BLaER1 treated with 17β-estradiol and CSF1 and Interleukin-3, amounts not matched to agents 10 nM and 100 nM (cell line): ENCODE measurements at regions not wholly inside any gene's neighbourhood (a gene's known extent, or its start where the extent isn't known, plus 50 kb on each side); places are given as distances from the start of the nearest gene placed in this dataset.
"Not testable (repeated sequence)": the region's sequence is repeated elsewhere in the genome, so short reads cannot be mapped to it uniquely, and the experiment has no call there.

ENCODE experiments used
- H3K27ac ChIP-seq, 11 experiments: shearing (Covaris generic); formaldehyde crosslinking; 2 replicates each; pipeline ENCODE4 v1.8.1; 2022
- H3K27me3 ChIP-seq, 11 experiments: shearing (Covaris generic); formaldehyde crosslinking; 2 replicates each; pipeline ENCODE4 v1.8.1; 2022
- H3K36me3 ChIP-seq, 11 experiments: shearing (Covaris generic); formaldehyde crosslinking; 2 replicates each; pipeline ENCODE4 v1.8.1; 2022
- H3K4me1 ChIP-seq, 10 experiments: shearing (Covaris generic); formaldehyde crosslinking; 2 replicates each; pipeline ENCODE4 v1.8.1; 2022
- H3K4me2 ChIP-seq, 11 experiments: shearing (Covaris generic); formaldehyde crosslinking; 2 replicates each; pipeline ENCODE4 v1.8.1; 2022
- H3K4me3 ChIP-seq, 10 experiments: shearing (Covaris generic); formaldehyde crosslinking; 2 replicates each; pipeline ENCODE4 v1.8.1; 2022
- H3K9ac ChIP-seq, 11 experiments: shearing (Covaris generic); formaldehyde crosslinking; 2 replicates each; pipeline ENCODE4 v1.8.1; 2022
- H3K9me3 ChIP-seq, 11 experiments: shearing (Covaris generic); formaldehyde crosslinking; replicated peaks in 1 of 11; 2 replicates each; pipeline ENCODE4 v1.8.1; 2022
- H4K20me1 ChIP-seq, 11 experiments: shearing (Covaris generic); formaldehyde crosslinking; 2 replicates each; pipeline ENCODE4 v1.8.1; 2022
- Cebpa-rat ChIP-seq, 11 experiments: shearing (Covaris generic); IDR thresholded peaks; 2 replicates each; pipeline ENCODE4 v1.8.1; 2022

DNA sequence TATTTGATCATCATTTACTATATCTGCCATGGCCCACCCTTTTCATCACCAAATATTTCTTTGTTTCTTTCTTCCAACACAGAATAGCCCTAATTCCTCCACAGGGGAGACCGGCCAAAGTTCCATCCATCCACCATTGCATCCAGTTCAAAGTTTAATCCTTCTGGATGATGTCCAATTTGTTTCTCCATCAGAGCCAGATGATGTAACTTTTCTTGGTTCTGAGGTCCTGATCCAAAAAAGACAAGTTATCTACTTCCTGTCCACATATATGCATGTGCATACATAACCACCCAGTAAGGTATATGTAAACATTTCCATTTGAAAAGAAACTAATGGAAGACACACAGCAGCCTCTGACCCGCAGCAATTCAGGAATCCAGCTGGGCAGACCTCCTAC lies 237.3 kb downstream of the SHOX2 start:
- no peaks in the 10 kb centered on the region for H4K20me1 ChIP-seq
- H3K36me3 ChIP-seq, result no peaks in the 10 kb centered on the region
- peaks cover 0 to 26% (median 7%) of the 10 kb centered on the region in 10 experiments; a peak in 11 of 20 replicates for H3K4me1 ChIP-seq
- no peaks in the 10 kb centered on the region for H3K9me3 ChIP-seq
- no peak overlapping the region for H3K9ac ChIP-seq
- H3K27ac ChIP-seq, result no peak overlapping the region
- H3K27me3 ChIP-seq, result no peaks in the 10 kb centered on the region
- no peak overlapping the region for H3K4me2 ChIP-seq
- H3K4me3 ChIP-seq, result no peak overlapping the region
- no peak for TF ChIP-seq Cebpa-rat (IDR thresholded peaks at IDR 0.05)

DNA sequence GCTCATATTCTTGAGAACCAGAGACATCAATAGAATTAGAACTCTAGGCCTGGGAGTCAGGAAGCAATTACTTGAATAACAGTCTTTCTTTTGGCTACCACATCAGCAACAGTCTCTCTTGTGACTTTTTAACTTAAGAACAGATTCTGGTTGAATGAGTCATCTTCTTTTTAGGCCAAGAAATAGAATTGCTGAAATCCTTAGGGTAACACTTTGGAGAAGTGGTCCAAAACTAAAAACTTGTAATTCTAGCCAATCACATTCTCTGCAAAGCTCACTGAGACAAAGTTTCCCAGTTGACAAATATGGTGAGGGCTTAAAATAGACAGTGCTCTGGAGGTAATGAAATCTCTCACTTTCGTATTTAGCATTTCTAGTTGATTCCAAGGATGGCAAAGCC lies 238.0 kb downstream of the SHOX2 start:
- peaks cover 0 to 26% (median 7%) of the 10 kb centered on the region in 10 experiments; a peak in 11 of 20 replicates for H3K4me1 ChIP-seq
- peak overlapping the region in 1 of 11 experiments; percentile 41; a peak in 1 of 22 replicates for H3K4me2 ChIP-seq
- no peak for TF ChIP-seq Cebpa-rat (IDR thresholded peaks at IDR 0.05)
- H3K27me3 ChIP-seq, result no peaks in the 10 kb centered on the region
- H3K27ac ChIP-seq, result no peak overlapping the region
- H3K36me3 ChIP-seq, result no peaks in the 10 kb centered on the region
- no peak overlapping the region for H3K9ac ChIP-seq
- H3K4me3 ChIP-seq, result no peak overlapping the region
- H4K20me1 ChIP-seq, result no peaks in the 10 kb centered on the region
- H3K9me3 ChIP-seq, result no peaks in the 10 kb centered on the region

DNA sequence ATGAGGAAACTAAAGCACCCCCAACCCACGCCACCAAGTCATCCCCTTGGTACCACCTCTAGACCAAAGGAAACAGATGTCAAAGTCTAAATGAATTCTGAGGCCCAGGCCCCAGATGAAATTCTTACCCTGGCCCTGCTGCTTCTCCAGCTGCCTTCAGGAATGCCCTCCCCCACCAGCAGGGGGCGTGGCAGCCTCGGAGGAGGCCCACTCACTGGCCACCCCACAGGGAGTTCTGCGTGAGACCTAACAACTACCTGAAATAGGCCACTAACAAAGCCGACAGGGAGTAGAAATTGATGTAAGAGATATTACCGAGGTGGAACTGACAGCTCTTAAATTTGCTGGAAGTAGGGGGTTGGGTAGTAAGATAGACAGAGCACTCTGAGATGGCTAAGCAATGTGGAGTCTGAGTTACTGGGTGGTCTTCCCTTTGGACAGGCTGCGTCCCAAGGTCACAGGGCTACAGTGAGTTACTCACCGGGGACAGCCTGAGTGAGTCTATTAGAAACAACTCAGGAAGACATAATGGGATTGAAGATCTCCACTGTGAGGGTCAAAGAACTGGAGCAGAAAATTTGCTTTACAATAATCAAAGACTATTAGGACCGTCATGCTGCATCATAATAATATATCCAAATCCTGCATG lies 240.7 kb downstream of the SHOX2 start:
- H3K4me3 ChIP-seq, result no peak overlapping the region
- no peak for TF ChIP-seq Cebpa-rat (IDR thresholded peaks at IDR 0.05)
- H3K4me1 ChIP-seq, result peaks cover 0 to 16% (median 0%) of the 10 kb centered on the region in 10 experiments; a peak in 4 of 20 replicates
- no peak overlapping the region for H3K4me2 ChIP-seq
- no peaks in the 10 kb centered on the region for H3K36me3 ChIP-seq
- no peaks in the 10 kb centered on the region for H4K20me1 ChIP-seq
- no peak overlapping the region for H3K9ac ChIP-seq
- no peaks in the 10 kb centered on the region for H3K27me3 ChIP-seq
- H3K27ac ChIP-seq, result no peak overlapping the region
- no peaks in the 10 kb centered on the region for H3K9me3 ChIP-seq

DNA sequence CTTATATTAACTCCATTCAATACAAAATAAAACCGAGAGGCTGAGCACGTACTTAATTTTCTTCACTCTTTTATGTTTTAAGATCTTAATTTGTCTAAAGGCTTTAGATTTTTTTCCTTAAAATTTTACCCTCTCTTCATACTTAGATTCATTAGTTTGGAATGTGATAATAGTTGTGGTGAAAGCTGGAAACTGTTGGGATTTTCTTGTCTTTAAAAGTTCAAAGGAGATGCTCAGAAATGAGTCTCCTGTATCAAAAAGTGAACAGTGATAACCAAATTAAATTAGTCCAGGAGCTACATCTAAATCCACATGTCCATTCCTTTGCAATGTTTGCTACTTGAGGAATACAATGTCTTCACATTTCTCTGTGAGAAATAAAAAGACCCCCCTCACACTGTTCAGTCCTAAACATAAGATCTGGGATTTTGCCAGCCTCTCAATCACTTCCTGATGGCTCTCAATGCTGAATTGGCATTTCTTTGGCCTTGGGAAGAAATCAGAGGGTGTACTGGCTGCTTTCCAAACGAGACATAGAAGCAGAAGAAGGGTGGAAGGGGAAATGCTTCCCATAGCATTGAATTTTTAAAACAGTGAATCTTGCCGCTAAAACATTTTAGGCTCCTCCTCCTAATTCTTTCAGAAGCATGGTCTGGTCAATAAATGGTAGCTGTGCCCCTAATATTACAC lies 245.0 kb downstream of the SHOX2 start:
- Histone ChIP-seq H3K27ac (no peak overlapping the region), H3K4me1 (peaks cover 0 to 9% (median 0%) of the 10 kb centered on the region in 10 experiments; a peak in 2 of 20 replicates), H3K9me3 (no peaks in the 10 kb centered on the region), H4K20me1 (no peaks in the 10 kb centered on the region), H3K27me3 (no peaks in the 10 kb centered on the region), H3K4me2 (peak overlapping the region in 1 of 11 experiments; percentile 11; a peak in 1 of 22 replicates), H3K9ac (no peak overlapping the region), H3K36me3 (no peaks in the 10 kb centered on the region), H3K4me3 (no peak overlapping the region)
- no peak for TF ChIP-seq Cebpa-rat (IDR thresholded peaks at IDR 0.05)

DNA sequence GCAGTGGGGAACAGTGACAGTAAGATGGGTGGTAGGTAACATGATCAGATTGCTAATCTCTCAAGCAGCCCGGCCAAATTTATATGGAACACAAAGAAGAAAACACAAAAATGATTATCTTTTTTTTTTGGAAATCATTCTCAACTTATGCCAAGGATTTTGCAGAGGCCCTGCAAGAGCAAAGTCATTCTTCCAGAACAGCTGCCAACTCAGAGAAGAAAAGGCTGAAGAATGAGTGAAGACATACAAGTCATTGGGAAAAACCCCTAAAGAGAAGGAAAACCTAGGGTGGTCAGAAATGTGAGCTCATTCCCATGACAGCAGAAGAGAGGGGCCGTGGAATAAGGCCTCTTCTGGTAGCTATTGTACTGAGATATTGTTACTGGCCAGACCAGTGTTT lies 246.7 kb downstream of the SHOX2 start:
- Histone ChIP-seq H3K9ac (no peak overlapping the region), H3K27me3 (no peaks in the 10 kb centered on the region), H3K9me3 (no peaks in the 10 kb centered on the region), H3K4me3 (no peak overlapping the region), H4K20me1 (no peaks in the 10 kb centered on the region), H3K4me2 (no peak overlapping the region), H3K4me1 (peaks cover 0 to 13% (median 0%) of the 10 kb centered on the region in 10 experiments; a peak in 2 of 20 replicates), H3K36me3 (no peaks in the 10 kb centered on the region), H3K27ac (no peak overlapping the region)
- TF ChIP-seq Cebpa-rat (IDR thresholded peaks at IDR 0.05), result no peak

DNA sequence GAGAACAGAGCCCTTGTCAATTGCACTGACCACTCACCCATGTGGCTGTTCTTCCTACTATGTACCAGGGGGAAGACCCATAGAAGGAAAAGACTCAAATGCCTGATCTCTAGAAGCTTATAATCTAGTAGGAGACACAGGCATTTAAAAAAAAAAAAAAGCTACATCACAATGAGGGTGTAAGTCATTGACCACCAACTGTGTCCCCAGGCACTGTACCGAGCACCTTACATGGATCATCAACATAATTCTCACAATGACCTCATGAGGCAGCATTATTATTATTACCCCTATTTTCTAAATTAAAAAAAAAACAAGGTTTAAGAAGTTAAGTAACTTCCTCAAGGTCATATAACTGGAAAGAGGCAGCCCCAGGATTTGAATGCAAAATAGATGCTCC lies 247.4 kb downstream of the SHOX2 start:
- Histone ChIP-seq H3K36me3 (no peaks in the 10 kb centered on the region), H3K4me3 (no peak overlapping the region), H3K4me2 (no peak overlapping the region), H4K20me1 (no peaks in the 10 kb centered on the region), H3K9ac (no peak overlapping the region), H3K4me1 (peaks cover 0 to 13% (median 0%) of the 10 kb centered on the region in 10 experiments; a peak in 2 of 20 replicates), H3K9me3 (no peaks in the 10 kb centered on the region), H3K27me3 (no peaks in the 10 kb centered on the region), H3K27ac (no peak overlapping the region)
- TF ChIP-seq Cebpa-rat (IDR thresholded peaks at IDR 0.05), result no peak

DNA sequence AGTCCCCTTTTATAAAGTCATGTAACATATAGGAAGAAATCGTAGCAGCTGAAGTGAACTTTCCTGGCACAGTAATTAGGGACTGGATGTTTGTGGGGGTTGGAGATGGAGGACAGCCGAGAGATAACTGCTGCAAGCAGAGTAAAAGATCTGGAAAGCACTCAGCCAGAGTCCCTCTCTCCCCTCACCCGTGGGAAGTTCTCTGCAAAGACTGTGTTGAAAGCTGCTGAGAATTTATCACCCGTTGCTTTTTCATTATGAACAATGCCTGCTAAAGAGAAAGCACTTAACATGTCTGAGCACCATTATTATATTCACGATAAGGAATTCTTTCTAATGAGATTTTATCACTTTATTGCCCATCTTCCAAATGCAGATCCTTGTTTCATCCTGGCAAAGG lies 248.8 kb downstream of the SHOX2 start:
- H3K4me2 ChIP-seq, result no peak overlapping the region
- H3K9ac ChIP-seq, result no peak overlapping the region
- no peaks in the 10 kb centered on the region for H3K36me3 ChIP-seq
- no peaks in the 10 kb centered on the region for H4K20me1 ChIP-seq
- H3K4me1 ChIP-seq, result peaks cover 0 to 13% (median 0%) of the 10 kb centered on the region in 10 experiments; a peak in 2 of 20 replicates
- TF ChIP-seq Cebpa-rat (IDR thresholded peaks at IDR 0.05), result no peak
- H3K4me3 ChIP-seq, result no peak overlapping the region
- H3K27ac ChIP-seq, result no peak overlapping the region
- peaks cover 4 to 12% (median 10%) of the 10 kb centered on the region in 11 experiments; a peak in 15 of 22 replicates for H3K9me3 ChIP-seq
- no peaks in the 10 kb centered on the region for H3K27me3 ChIP-seq

DNA sequence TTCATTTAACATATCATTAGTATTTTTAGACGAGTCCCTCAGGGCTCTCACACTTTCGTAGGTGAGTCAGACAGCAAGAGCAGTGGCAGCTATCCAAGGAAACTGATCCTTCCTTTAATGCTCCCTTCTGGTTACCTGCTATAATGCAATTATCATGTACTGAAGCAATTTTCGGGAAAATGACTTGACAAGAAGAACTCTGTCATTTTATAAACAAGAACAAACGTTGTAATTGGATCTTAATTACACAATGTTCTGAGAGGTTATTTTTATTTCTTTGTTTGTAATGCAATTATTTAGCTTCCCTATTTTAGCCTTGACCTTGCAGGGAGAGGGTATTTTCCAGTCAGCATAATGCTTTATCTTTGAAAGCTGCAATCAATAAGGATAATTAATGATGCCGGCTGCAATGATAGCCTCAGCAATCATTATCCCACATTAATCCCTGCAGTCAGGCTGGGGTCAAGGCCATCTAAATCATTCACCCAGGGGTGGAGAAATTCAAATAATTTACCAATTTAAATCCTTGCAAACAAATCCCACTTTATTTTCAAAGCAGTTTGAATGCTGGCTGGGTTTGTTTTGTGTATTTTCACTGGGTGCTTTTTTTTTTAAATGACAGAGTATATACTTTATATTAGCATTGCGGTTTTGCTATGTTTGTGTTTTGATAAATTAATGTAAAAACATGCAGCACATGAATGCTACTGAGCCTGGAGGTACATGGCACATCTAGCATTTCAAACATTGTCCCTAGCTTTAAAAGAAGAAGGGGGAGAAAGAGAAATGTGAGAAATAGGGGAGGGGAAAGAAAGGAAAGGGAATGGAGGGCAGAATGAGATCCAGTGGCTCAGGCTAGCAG lies 249.9 kb downstream of the SHOX2 start:
- Histone ChIP-seq H3K9ac (no peak overlapping the region), H3K4me2 (no peak overlapping the region), H3K27ac (no peak overlapping the region), H3K9me3 (peaks cover 4 to 20% (median 11%) of the 10 kb centered on the region in 11 experiments; a peak in 15 of 22 replicates), H3K36me3 (no peaks in the 10 kb centered on the region), H3K4me3 (no peak overlapping the region), H4K20me1 (no peaks in the 10 kb centered on the region), H3K4me1 (peaks cover 0 to 7% (median 0%) of the 10 kb centered on the region in 10 experiments; a peak in 2 of 20 replicates), H3K27me3 (no peaks in the 10 kb centered on the region)
- no peak for TF ChIP-seq Cebpa-rat (IDR thresholded peaks at IDR 0.05)

DNA sequence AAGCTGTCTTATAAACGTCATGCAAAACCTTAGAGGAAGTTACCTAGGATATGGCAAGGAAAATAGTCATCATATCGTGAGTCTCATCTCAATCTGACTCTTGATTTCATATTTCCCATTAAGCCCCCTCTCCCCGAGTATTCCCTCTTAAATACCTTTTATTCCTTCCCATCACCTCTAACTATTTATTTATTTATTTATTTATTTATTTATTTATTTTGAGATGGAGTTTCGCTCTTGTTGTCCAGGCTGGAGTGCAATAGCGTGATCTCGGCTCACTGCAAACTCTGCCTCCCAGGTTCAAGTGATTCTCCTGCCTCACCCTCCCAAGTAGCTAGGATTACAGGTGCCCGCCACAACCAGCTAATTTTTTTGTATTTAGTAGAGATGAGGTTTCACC lies 260.4 kb downstream of the SHOX2 start:
- H3K9me3 ChIP-seq, H3K4me2 ChIP-seq, H4K20me1 ChIP-seq, H3K27me3 ChIP-seq, H3K36me3 ChIP-seq, H3K4me3 ChIP-seq, H3K9ac ChIP-seq, H3K27ac ChIP-seq, H3K4me1 ChIP-seq: not testable (repeated sequence)
